ENCODE measurements at regions not wholly inside any gene's neighbourhood (a gene's known extent, or its start where the extent isn't known, plus 50 kb on each side); places are given as distances from the start of the nearest gene placed in this dataset.
A peak's percentile ranks its signal among the peaks of the same experiment; 100 is the strongest.

- H2AFZ ChIP-seq (ENCODE audit: low read length): no peak overlapping the region
- ChIA-PET CTCF (no interaction called here), POLR2A (ENCODE audit: unreplicated experiment) (no interaction called here)
- no peaks in the 10 kb centered on the region for H3K4me1 ChIP-seq (ENCODE audit: insufficient read depth, low read length)
- H3K27ac ChIP-seq (ENCODE audit: low read length): no peak overlapping the region
- TF ChIP-seq EZH2phosphoT487 (IDR thresholded peaks at IDR 0.05; ENCODE audit: borderline replicate concordance, low read length): no peak
- TF ChIP-seq EZH2 (IDR thresholded peaks at IDR 0.05; ENCODE audit: low read length, unreplicated experiment): no peak
- no peak for TF ChIP-seq CTCF (conservative IDR thresholded peaks at IDR 0.05; ENCODE audit: low read depth, low read length)
- no peaks in the 10 kb centered on the region for H3K9me2 ChIP-seq (replicated peaks; ENCODE audit: low read length)
- DNase-seq: no peak
- no TSS peak for BruUV-seq (replicated peaks)
- no peaks in the 10 kb centered on the region for H3K36me3 ChIP-seq (ENCODE audit: low read depth, low read length)
- no peak overlapping the region for H3K4me2 ChIP-seq (ENCODE audit: low read length)
- H3K9me3 ChIP-seq (ENCODE audit: low read length): no peaks in the 10 kb centered on the region
- no peaks in the 10 kb centered on the region for H4K20me1 ChIP-seq (ENCODE audit: low read length)
- H3K4me3 ChIP-seq (ENCODE audit: low read length): no peak overlapping the region
- no peaks in the 10 kb centered on the region for H3F3A ChIP-seq (ENCODE audit: low read length, unreplicated experiment)
- intact Hi-C loops (cut with micrococcal nuclease): no loop called here
- no peaks in the 10 kb centered on the region for H3K27me3 ChIP-seq (ENCODE audit: low read length)
- H3K79me2 ChIP-seq (ENCODE audit: low read length): no peaks in the 10 kb centered on the region
- ATAC-seq: peak; percentile 43; the same call in 1 of the 2 replicates
- H3K9ac ChIP-seq (ENCODE audit: low read length): no peak overlapping the region
These were observed 426.1 kb downstream of the PLPP3 start for GRCh38 chr1:56153276-56153675.

GRCh38 chr1:56152635-56153034, 426.7 kb downstream of the PLPP3 start:
- CTCF ChIA-PET: no interaction called here
- no peak overlapping the region for H3K9ac ChIP-seq (ENCODE audit: low read length)
- no peak overlapping the region for H3K4me2 ChIP-seq (ENCODE audit: low read length)

GRCh38 chr1:56151402-56151801, 428.0 kb downstream of the PLPP3 start:
- Histone ChIP-seq H3K27me3 (ENCODE audit: low read length) (no peaks in the 10 kb centered on the region), H4K20me1 (ENCODE audit: low read length) (no peaks in the 10 kb centered on the region), H3K9me2 (replicated peaks; ENCODE audit: low read length) (no peaks in the 10 kb centered on the region), H3F3A (ENCODE audit: low read length, unreplicated experiment) (no peaks in the 10 kb centered on the region), H3K9ac (ENCODE audit: low read length) (no peak overlapping the region), H3K79me2 (ENCODE audit: low read length) (no peaks in the 10 kb centered on the region), H3K4me2 (ENCODE audit: low read length) (no peak overlapping the region), H3K27ac (ENCODE audit: low read length) (no peak overlapping the region), H3K4me3 (ENCODE audit: low read length) (no peak overlapping the region), H3K4me1 (ENCODE audit: insufficient read depth, low read length) (no peaks in the 10 kb centered on the region), H3K9me3 (ENCODE audit: low read length) (no peaks in the 10 kb centered on the region), H2AFZ (ENCODE audit: low read length) (no peak overlapping the region), H3K36me3 (ENCODE audit: low read depth, low read length) (no peaks in the 10 kb centered on the region)
- no TSS peak for BruUV-seq (replicated peaks)
- TF ChIP-seq EZH2phosphoT487 (IDR thresholded peaks at IDR 0.05; ENCODE audit: borderline replicate concordance, low read length): no peak
- no peak for TF ChIP-seq CTCF (conservative IDR thresholded peaks at IDR 0.05; ENCODE audit: low read depth, low read length)
- no peak for TF ChIP-seq EZH2 (IDR thresholded peaks at IDR 0.05; ENCODE audit: low read length, unreplicated experiment)
- ChIA-PET POLR2A (ENCODE audit: unreplicated experiment) (no interaction called here), CTCF (no interaction called here)
- DNase-seq (no peak), ATAC-seq (no peak)
- intact Hi-C loops (cut with micrococcal nuclease): no loop called here

More at GRCh38 chr1:56152635-56153034, 426.7 kb downstream of the PLPP3 start:
- H3K79me2 ChIP-seq (ENCODE audit: low read length): no peaks in the 10 kb centered on the region
- DNase-seq: no peak
- H3K4me3 ChIP-seq (ENCODE audit: low read length): no peak overlapping the region
- no TSS peak for BruUV-seq (replicated peaks)
- no peaks in the 10 kb centered on the region for H3K4me1 ChIP-seq (ENCODE audit: insufficient read depth, low read length)
- no peak for ATAC-seq
- H3K36me3 ChIP-seq (ENCODE audit: low read depth, low read length): no peaks in the 10 kb centered on the region
- TF ChIP-seq EZH2phosphoT487 (IDR thresholded peaks at IDR 0.05; ENCODE audit: borderline replicate concordance, low read length) (no peak), EZH2 (IDR thresholded peaks at IDR 0.05; ENCODE audit: low read length, unreplicated experiment) (no peak), CTCF (conservative IDR thresholded peaks at IDR 0.05; ENCODE audit: low read depth, low read length) (no peak)
- H3K27ac ChIP-seq (ENCODE audit: low read length): no peak overlapping the region
- POLR2A ChIA-PET (ENCODE audit: unreplicated experiment): no interaction called here
- intact Hi-C loops (cut with micrococcal nuclease): no loop called here
- no peaks in the 10 kb centered on the region for H3K9me3 ChIP-seq (ENCODE audit: low read length)
- H2AFZ ChIP-seq (ENCODE audit: low read length): no peak overlapping the region
- no peaks in the 10 kb centered on the region for H3K27me3 ChIP-seq (ENCODE audit: low read length)
- no peaks in the 10 kb centered on the region for H4K20me1 ChIP-seq (ENCODE audit: low read length)
- H3F3A ChIP-seq (ENCODE audit: low read length, unreplicated experiment): no peaks in the 10 kb centered on the region
- H3K9me2 ChIP-seq (replicated peaks; ENCODE audit: low read length): no peaks in the 10 kb centered on the region
